ENCODE measurements at regions not wholly inside any gene's neighbourhood (a gene's known extent, or its start where the extent isn't known, plus 50 kb on each side); places are given as distances from the start of the nearest gene placed in this dataset.

GRCh38 chr5:124580925-124581737, 165.3 kb downstream of the ZNF608 start:
- H3K36me3 Mint-ChIP-seq (ENCODE audit: low read depth) = no peaks in the 10 kb centered on the region
- no peak overlapping the region for H3K27ac Mint-ChIP-seq
- H3K4me3 Mint-ChIP-seq = no peak overlapping the region
- peaks cover 8% of the 10 kb centered on the region for H3K27me3 Mint-ChIP-seq
- no peak for DNase-seq
- H3K9me3 Mint-ChIP-seq = no peaks in the 10 kb centered on the region
- H3K4me1 Mint-ChIP-seq (ENCODE audit: low read depth) = peaks cover 30% of the 10 kb centered on the region

- Mint-ChIP-seq H3K4me3 (no peak overlapping the region), H3K9me3 (no peaks in the 10 kb centered on the region), H3K27ac (no peak overlapping the region), H3K4me1 (ENCODE audit: low read depth) (peaks cover 28% of the 10 kb centered on the region), H3K27me3 (peaks cover 8% of the 10 kb centered on the region), H3K36me3 (ENCODE audit: low read depth) (no peaks in the 10 kb centered on the region)
- DNase-seq = no peak
Measured at GRCh38 chr5:124580512-124580911, 165.9 kb downstream of the ZNF608 start.

GRCh38 chr5:124576848-124577409, 169.5 kb downstream of the ZNF608 start:
- DNase-seq = no peak
- Mint-ChIP-seq H3K27ac (no peak overlapping the region), H3K36me3 (ENCODE audit: low read depth) (no peaks in the 10 kb centered on the region), H3K9me3 (no peaks in the 10 kb centered on the region), H3K4me3 (no peak overlapping the region), H3K27me3 (peaks cover 8% of the 10 kb centered on the region), H3K4me1 (ENCODE audit: low read depth) (no peaks in the 10 kb centered on the region)

GRCh38 chr5:124575725-124576124, 170.7 kb downstream of the ZNF608 start:
- no peak overlapping the region for H3K4me3 Mint-ChIP-seq
- peaks cover 5% of the 10 kb centered on the region for H3K27me3 Mint-ChIP-seq
- no peaks in the 10 kb centered on the region for H3K4me1 Mint-ChIP-seq (ENCODE audit: low read depth)
- DNase-seq = no peak
- no peaks in the 10 kb centered on the region for H3K9me3 Mint-ChIP-seq
- no peak overlapping the region for H3K27ac Mint-ChIP-seq
- H3K36me3 Mint-ChIP-seq (ENCODE audit: low read depth) = no peaks in the 10 kb centered on the region

- DNase-seq = no peak
- Mint-ChIP-seq H3K4me3 (no peak overlapping the region), H3K27me3 (peaks cover 5% of the 10 kb centered on the region), H3K27ac (no peak overlapping the region), H3K9me3 (no peaks in the 10 kb centered on the region), H3K36me3 (ENCODE audit: low read depth) (no peaks in the 10 kb centered on the region), H3K4me1 (ENCODE audit: low read depth) (no peaks in the 10 kb centered on the region)
Measured at GRCh38 chr5:124574521-124575436, 171.7 kb downstream of the ZNF608 start.

- H3K36me3 Mint-ChIP-seq (ENCODE audit: low read depth) = no peaks in the 10 kb centered on the region
- H3K27ac Mint-ChIP-seq = no peak overlapping the region
- no peaks in the 10 kb centered on the region for H3K27me3 Mint-ChIP-seq
- DNase-seq = no peak
- no peak overlapping the region for H3K4me3 Mint-ChIP-seq
- no peaks in the 10 kb centered on the region for H3K4me1 Mint-ChIP-seq (ENCODE audit: low read depth)
- H3K9me3 Mint-ChIP-seq = no peaks in the 10 kb centered on the region
Measured at GRCh38 chr5:124572971-124573370, 173.5 kb downstream of the ZNF608 start.

GRCh38 chr5:124570285-124571035, 176.0 kb downstream of the ZNF608 start:
- no peaks in the 10 kb centered on the region for H3K4me1 Mint-ChIP-seq (ENCODE audit: low read depth)
- no peak overlapping the region for H3K4me3 Mint-ChIP-seq
- no peaks in the 10 kb centered on the region for H3K27me3 Mint-ChIP-seq
- no peaks in the 10 kb centered on the region for H3K9me3 Mint-ChIP-seq
- no peak for DNase-seq
- H3K36me3 Mint-ChIP-seq (ENCODE audit: low read depth) = no peaks in the 10 kb centered on the region
- H3K27ac Mint-ChIP-seq = no peak overlapping the region

GRCh38 chr5:124566875-124567450, 179.5 kb downstream of the ZNF608 start:
- Mint-ChIP-seq H3K36me3 (ENCODE audit: low read depth) (no peaks in the 10 kb centered on the region), H3K27me3 (no peaks in the 10 kb centered on the region), H3K4me3 (no peak overlapping the region), H3K4me1 (ENCODE audit: low read depth) (no peaks in the 10 kb centered on the region), H3K9me3 (no peaks in the 10 kb centered on the region), H3K27ac (no peak overlapping the region)
- no peak for DNase-seq

GRCh38 chr5:124561451-124561850, 185.0 kb downstream of the ZNF608 start:
- H3K27me3 Mint-ChIP-seq = no peaks in the 10 kb centered on the region
- no peaks in the 10 kb centered on the region for H3K36me3 Mint-ChIP-seq (ENCODE audit: low read depth)
- no peak overlapping the region for H3K27ac Mint-ChIP-seq
- DNase-seq = no peak
- no peak overlapping the region for H3K4me3 Mint-ChIP-seq
- no peaks in the 10 kb centered on the region for H3K9me3 Mint-ChIP-seq
- no peaks in the 10 kb centered on the region for H3K4me1 Mint-ChIP-seq (ENCODE audit: low read depth)

- Mint-ChIP-seq H3K4me3 (no peak overlapping the region), H3K9me3 (no peaks in the 10 kb centered on the region), H3K27ac (no peak overlapping the region), H3K36me3 (ENCODE audit: low read depth) (no peaks in the 10 kb centered on the region), H3K27me3 (no peaks in the 10 kb centered on the region), H3K4me1 (ENCODE audit: low read depth) (no peaks in the 10 kb centered on the region)
- DNase-seq = no peak
Measured at GRCh38 chr5:124560370-124560769, 186.1 kb downstream of the ZNF608 start.

GRCh38 chr5:124557761-124558160, 188.7 kb downstream of the ZNF608 start:
- Mint-ChIP-seq H3K27ac (no peak overlapping the region), H3K4me1 (ENCODE audit: low read depth) (no peaks in the 10 kb centered on the region), H3K4me3 (no peak overlapping the region), H3K9me3 (no peaks in the 10 kb centered on the region), H3K27me3 (no peaks in the 10 kb centered on the region), H3K36me3 (ENCODE audit: low read depth) (no peaks in the 10 kb centered on the region)
- no peak for DNase-seq

- Mint-ChIP-seq H3K4me1 (ENCODE audit: low read depth) (no peaks in the 10 kb centered on the region), H3K27me3 (no peaks in the 10 kb centered on the region), H3K9me3 (no peaks in the 10 kb centered on the region), H3K36me3 (ENCODE audit: low read depth) (no peaks in the 10 kb centered on the region), H3K4me3 (no peak overlapping the region), H3K27ac (no peak overlapping the region)
- no peak for DNase-seq
Measured at GRCh38 chr5:124554746-124555578, 191.5 kb downstream of the ZNF608 start.

GRCh38 chr5:124553911-124554310, 192.5 kb downstream of the ZNF608 start:
- no peak overlapping the region for H3K27ac Mint-ChIP-seq
- no peaks in the 10 kb centered on the region for H3K9me3 Mint-ChIP-seq
- no peaks in the 10 kb centered on the region for H3K36me3 Mint-ChIP-seq (ENCODE audit: low read depth)
- H3K4me3 Mint-ChIP-seq = no peak overlapping the region
- no peaks in the 10 kb centered on the region for H3K4me1 Mint-ChIP-seq (ENCODE audit: low read depth)
- no peaks in the 10 kb centered on the region for H3K27me3 Mint-ChIP-seq
- no peak for DNase-seq
